A673 (cell line): ENCODE measurements at regions not wholly inside any gene's neighbourhood (a gene's known extent, or its start where the extent isn't known, plus 50 kb on each side); places are given as distances from the start of the nearest gene placed in this dataset.

Source experiments
- BruUV-seq: library from RNA; stranded (reverse); fragments of 400-500 nt; replicated peaks from 2 replicates; lab custom pipeline; 2021; lab: Mats Ljungman, UMichigan
- CTCF ChIA-PET: fragments of 300-600 bp; sonication (Branson Sonifier 250); formaldehyde crosslinking; loops from one replicate; lab custom pipeline; 2022; ENCODE audit warnings: antibody characterized with exemption; lab: Charles Lee
- POLR2A ChIA-PET: fragments of 300-600 bp; sonication (Branson Sonifier 250); formaldehyde crosslinking; loops from one replicate; lab custom pipeline; 2022; ENCODE audit warnings: antibody characterized with exemption; ENCODE audit not compliant: low non-redundant PET; lab: Charles Lee
- DNase-seq: peaks from one replicate; pipeline ENCODE4 v3.0.0-alpha.2; 2015; ENCODE audit warnings: low spot score
- H3K27ac ChIP-seq: fragments of 200-600 bp; sonication (generic); 2 replicates; pipeline ENCODE4 v1.5.1; 2016; ENCODE audit warnings: mixed run types, low read depth, mild to moderate bottlenecking, mixed read lengths, antibody characterized with exemption, low read length; ENCODE audit not compliant: poor library complexity, severe bottlenecking
- H3K27me3 ChIP-seq: fragments of 200-600 bp; sonication (generic); replicated peaks from 2 replicates; pipeline ENCODE4 v1.6.1; 2017; ENCODE audit warnings: mixed run types, low read depth, mild to moderate bottlenecking, mixed read lengths, antibody characterized with exemption, low read length; ENCODE audit not compliant: insufficient read depth, poor library complexity
- H3K36me3 ChIP-seq: fragments of 200-600 bp; sonication (generic); 2 replicates; pipeline ENCODE4 v1.6.1; 2016; ENCODE audit warnings: mixed run types, mild to moderate bottlenecking, mixed read lengths, antibody characterized with exemption, low read length; ENCODE audit not compliant: insufficient read depth, poor library complexity, severe bottlenecking
- H3K4me1 ChIP-seq: fragments of 200-600 bp; sonication (generic); 2 replicates; pipeline ENCODE4 v1.6.1; 2017; ENCODE audit warnings: mixed run types, mild to moderate bottlenecking, mixed read lengths, antibody characterized with exemption, low read length; ENCODE audit not compliant: insufficient read depth, poor library complexity, severe bottlenecking
- H3K4me3 ChIP-seq: fragments of 200-600 bp; sonication (generic); 2 replicates; pipeline ENCODE4 v1.5.1; 2016; ENCODE audit warnings: low read depth, mixed run types, mild to moderate bottlenecking, mixed read lengths, low read length; ENCODE audit not compliant: poor library complexity, severe bottlenecking
- H3K9me3 ChIP-seq: fragments of 200-600 bp; sonication (generic); 2 replicates; pipeline ENCODE4 v1.6.1; 2016; ENCODE audit warnings: mixed run types, low read depth, mild to moderate bottlenecking, mixed read lengths, antibody characterized with exemption, low read length; ENCODE audit not compliant: poor library complexity, severe bottlenecking
- CTCF ChIP-seq: fragments of 300-800, 200-600 bp; sonication (generic); conservative IDR thresholded peaks from 2 replicates; pipeline ENCODE4 v1.5.1; 2017; ENCODE audit warnings: low read depth, mild to moderate bottlenecking, antibody characterized with exemption, low read length, moderate library complexity, mixed read lengths
- EZH2 ChIP-seq: fragments of 200-600 bp; sonication (generic); IDR thresholded peaks from 2 replicates; pipeline ENCODE4 v1.6.1; 2017; ENCODE audit warnings: borderline replicate concordance, low read depth, mild to moderate bottlenecking, mixed read lengths, antibody characterized with exemption, low read length; ENCODE audit not compliant: poor library complexity, severe bottlenecking
- intact Hi-C: fragments of 100-400 bp; cut with micrococcal nuclease; formaldehyde crosslinking; loops from one replicate; pipeline ENCODE4 v1.10.0; 2022; ENCODE audit not compliant: unreplicated experiment

GRCh38 chrX:94751611-94752010 lies 1077.6 kb downstream of the FAM133A start:
- Histone ChIP-seq H3K27me3 (no peaks in the 10 kb centered on the region), H3K4me1 (no peaks in the 10 kb centered on the region), H3K4me3 (no peak overlapping the region), H3K36me3 (no peaks in the 10 kb centered on the region), H3K9me3 (no peaks in the 10 kb centered on the region), H3K27ac (no peak overlapping the region)
- peak; percentile 2 for DNase-seq
- intact Hi-C loops = no loop called here
- BruUV-seq = no TSS peak
- ChIA-PET CTCF (no interaction called here), POLR2A (no interaction called here)
- TF ChIP-seq EZH2 (no peak), CTCF (peak; percentile 17; the same call in 1 of the 2 replicates)

GRCh38 chrX:94752434-94753169 lies 1078.6 kb downstream of the FAM133A start:
- TF ChIP-seq EZH2 (no peak), CTCF (no peak)
- POLR2A ChIA-PET = no interaction called here
- BruUV-seq = no TSS peak
- CTCF ChIA-PET = no interaction called here
- Histone ChIP-seq H3K9me3 (no peaks in the 10 kb centered on the region), H3K4me1 (no peaks in the 10 kb centered on the region), H3K27ac (no peak overlapping the region), H3K36me3 (no peaks in the 10 kb centered on the region), H3K27me3 (no peaks in the 10 kb centered on the region), H3K4me3 (no peak overlapping the region)
- intact Hi-C loops = no loop called here
- DNase-seq = no peak

- intact Hi-C loops = no loop called here
- no peaks in the 10 kb centered on the region for H3K36me3 ChIP-seq
- H3K27ac ChIP-seq = no peak overlapping the region
- H3K4me1 ChIP-seq = no peaks in the 10 kb centered on the region
- DNase-seq = no peak
- no peaks in the 10 kb centered on the region for H3K27me3 ChIP-seq
- TF ChIP-seq CTCF (no peak), EZH2 (no peak)
- no TSS peak for BruUV-seq
- H3K4me3 ChIP-seq = no peak overlapping the region
- H3K9me3 ChIP-seq = no peaks in the 10 kb centered on the region
- ChIA-PET CTCF (no interaction called here), POLR2A (no interaction called here)
Observed at GRCh38 chrX:94758130-94758529, 1084.1 kb downstream of the FAM133A start.
